ENCODE measurements at regions not wholly inside any gene's neighbourhood (a gene's known extent, or its start where the extent isn't known, plus 50 kb on each side); places are given as distances from the start of the nearest gene placed in this dataset.

DNA sequence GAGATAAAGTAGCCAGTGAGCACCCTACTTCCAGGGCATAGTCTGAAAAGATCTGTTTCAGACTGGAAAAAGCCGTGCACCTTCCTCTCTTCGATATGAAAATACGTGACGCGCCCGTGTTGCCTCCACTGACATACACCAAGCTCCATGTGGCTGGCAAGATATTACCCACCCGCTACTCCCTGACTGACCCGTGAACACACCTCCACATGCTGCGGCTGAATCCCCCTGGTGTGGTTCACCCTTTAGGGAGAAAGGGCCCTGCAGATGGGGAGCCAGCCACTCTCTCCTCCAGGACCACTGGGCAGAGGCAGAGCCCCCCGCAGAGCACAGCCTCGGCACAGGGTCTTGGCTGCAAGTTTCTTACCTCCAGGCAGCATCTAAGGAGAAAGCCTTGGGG, 245.0 kb downstream of the BRD1 start:
- DNase-seq: no peak

DNA sequence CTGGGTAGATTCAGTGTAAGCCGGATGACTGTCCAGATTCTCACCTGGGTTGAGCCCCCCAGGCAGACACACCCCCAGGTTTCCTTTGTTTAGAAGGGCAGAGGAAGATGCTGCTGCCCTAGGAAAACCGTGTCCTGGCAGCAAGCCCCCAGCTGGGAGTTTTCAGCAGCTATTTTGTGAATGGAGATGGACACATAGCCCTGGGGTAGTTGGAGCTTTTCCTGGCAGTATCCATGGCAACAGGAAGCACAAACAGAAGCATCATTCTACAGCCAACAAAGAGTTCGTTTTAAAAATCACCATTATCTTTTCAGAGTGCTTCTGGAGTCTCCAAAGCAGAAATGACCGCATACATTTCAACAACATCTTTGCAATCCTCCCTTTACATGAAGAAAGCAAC, 245.5 kb downstream of the BRD1 start:
- no peak for DNase-seq

- DNase-seq: no peak
Measured at GRCh38 chr22:49580024-49580423, 247.6 kb downstream of the BRD1 start.

DNA sequence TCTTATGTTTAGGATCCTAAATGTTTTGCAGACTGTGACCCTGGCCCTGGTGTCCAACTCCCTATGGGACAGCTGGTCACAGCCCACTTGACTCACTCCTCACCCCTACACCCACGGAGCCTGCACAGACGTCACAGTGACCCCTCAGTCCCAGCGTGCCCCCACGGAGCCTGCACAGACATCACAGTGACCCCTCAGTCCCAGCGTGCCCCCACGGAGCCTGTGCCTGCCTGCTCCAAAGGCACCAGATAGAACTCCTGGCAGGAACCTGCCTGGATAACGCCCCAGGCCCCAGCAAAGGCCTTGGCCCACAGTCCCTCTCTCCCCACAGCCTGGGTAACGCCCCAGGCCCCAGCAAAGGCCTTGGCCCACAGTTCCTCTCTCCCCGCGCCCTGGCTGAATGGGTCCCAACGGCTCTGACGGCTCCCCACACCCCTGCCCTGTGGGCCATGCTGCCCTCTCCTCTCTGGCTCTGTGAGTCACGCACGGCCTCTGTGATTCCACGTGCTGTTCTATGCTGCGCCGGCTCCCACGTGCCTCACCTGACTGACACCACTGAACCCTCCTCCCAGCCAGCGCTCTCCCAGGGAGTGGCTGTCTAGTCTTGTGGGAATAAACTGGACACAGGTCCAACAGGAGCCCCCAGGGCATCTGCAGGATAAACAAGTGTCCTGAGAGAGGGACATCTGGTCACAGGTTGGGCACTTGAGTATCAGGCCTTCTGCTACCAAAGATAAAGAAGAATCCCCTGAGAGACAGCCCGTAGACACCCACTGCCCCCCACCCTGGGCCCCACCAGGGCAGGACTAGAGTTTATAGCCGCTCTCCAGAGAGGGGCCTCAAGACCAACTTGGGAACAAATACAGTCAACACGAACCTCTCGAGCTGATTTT, 250.3 kb downstream of the BRD1 start:
- no peak for DNase-seq

- no peak for DNase-seq
Measured at GRCh38 chr22:49576241-49577141, 251.2 kb downstream of the BRD1 start.

GRCh38 chr22:49575703-49576081, 252.0 kb downstream of the BRD1 start:
- DNase-seq: no peak

DNA sequence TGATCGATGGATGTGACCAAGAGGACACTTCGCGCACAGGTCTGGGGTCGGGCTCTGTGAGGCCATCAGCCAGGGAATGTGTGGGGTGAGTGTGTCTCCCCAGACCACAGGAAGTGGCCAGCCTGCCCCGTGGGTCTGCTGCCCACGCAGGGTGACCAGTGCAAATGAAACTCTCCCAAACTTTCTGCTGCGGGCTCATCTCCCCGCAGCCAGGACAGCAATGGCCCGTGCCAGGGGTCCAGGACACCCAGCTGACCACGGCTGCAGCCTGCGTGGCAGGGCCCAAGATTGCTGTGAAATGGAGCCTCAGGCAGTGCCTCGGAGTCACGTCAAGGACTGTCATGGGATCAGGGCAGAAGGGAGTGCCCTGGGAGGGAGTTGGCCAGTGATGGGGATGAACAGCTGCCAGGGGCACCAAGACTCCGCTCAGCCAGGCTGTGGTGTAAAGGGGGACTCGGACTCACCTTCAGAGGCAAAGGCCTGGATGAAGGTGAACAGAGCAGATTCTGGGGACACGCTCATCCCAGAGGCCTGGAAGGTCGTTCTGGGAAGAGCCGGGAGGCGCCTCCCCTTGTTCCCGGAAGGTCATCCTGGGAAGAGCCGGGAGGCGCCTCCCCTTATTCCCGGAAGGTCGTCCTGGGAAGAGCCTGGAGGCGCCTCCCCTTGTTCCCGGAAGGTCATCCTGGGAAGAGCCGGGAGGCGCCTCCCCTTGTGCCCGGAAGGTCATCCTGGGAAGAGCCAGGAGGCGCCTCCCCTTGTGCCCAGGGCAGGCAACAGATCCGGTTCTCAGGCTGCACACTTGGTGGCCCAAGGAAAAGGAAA, 252.6 kb downstream of the BRD1 start:
- no peak for DNase-seq

GRCh38 chr22:49574205-49574880, 253.3 kb downstream of the BRD1 start:
- DNase-seq: no peak

DNA sequence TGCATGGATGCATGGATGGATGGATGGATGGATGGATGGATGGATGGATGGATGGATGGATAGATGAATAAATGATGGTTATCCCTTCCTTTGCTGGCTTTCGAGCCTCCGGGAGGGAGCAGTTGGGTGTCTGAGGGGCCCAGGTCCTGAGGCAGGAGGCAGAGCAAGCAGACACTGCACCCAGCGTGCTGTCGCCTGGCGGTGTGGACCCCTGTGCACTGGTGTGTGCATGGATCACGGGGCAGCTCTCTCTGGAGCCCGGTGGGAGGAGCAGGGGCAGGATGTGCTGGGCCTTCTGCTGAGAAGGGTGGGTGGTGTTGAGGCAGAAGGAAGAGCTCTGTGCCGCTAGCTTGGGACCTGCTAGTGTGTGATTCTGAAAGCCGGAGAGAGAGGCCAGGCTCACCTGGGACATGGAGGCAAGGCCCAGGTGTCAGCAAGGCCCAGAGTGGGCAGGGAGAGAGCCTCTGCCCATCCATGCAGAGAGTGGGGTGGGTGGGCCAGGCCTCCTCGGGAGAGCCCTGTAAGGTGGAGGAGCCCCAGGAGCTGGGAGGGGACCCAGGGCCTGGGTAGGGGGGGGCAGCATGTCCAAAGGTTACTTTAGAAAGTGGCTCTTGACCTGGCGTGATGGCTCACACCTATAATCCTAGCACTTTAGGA, 254.4 kb downstream of the BRD1 start:
- no peak for DNase-seq

DNA sequence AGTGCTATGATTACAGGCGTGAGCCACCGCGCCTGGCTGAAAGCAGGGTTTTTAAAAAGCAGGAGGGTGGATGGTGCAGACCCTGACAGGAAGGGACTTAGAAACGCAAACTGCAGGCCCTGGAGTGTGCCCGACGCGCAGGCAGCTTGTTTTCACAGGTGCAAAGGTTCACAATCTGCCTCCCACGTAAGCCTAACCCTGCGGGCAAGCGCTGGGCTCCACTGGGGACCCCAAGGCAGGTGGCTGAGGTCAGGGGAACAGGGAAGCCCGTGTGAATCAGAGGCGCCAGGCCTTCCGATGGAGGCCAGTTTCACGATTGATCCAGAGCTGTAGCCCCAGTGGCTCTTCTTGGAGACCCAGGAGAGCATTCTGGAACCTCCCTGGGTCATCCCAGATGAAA, 256.3 kb downstream of the BRD1 start:
- DNase-seq: no peak

DNA sequence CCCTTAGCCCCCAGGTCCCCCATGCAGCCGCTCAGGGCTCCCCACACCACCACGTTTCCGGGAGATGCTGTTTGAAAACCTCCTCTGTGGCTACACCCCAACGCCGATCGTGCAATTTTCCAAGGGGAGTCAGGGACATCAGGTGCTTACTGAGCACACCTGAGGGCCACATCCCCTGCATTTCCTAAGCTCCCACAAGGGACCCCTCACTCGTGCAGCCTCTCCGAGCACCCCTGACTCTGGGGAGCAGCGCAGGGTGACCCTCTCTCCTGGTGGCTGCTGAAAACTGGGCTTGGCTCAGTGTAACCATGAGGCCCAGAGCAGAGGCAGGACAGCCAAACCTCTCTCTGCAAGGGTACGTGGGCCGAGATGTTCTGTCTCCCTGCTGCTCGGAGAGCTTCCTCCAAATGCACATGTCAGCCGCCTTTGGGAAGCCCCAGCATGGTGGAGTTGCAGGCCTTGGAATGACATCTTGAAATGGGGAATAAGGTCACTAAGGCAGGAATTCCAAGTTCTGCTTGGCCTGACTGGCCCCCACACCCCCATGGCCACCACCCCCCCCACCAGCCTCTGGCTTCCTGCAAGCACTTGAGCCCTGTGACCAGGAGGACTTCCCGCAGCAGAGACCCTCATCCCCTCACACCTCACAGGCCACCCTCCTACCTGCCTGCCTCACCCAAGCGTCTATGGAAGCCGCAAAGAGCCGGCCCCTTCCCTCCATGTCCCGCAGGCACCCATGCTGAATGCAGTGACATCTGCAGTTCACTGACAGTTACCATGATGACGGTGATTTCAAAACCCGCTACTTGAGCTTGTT, 257.4 kb downstream of the BRD1 start:
- DNase-seq: no peak

DNA sequence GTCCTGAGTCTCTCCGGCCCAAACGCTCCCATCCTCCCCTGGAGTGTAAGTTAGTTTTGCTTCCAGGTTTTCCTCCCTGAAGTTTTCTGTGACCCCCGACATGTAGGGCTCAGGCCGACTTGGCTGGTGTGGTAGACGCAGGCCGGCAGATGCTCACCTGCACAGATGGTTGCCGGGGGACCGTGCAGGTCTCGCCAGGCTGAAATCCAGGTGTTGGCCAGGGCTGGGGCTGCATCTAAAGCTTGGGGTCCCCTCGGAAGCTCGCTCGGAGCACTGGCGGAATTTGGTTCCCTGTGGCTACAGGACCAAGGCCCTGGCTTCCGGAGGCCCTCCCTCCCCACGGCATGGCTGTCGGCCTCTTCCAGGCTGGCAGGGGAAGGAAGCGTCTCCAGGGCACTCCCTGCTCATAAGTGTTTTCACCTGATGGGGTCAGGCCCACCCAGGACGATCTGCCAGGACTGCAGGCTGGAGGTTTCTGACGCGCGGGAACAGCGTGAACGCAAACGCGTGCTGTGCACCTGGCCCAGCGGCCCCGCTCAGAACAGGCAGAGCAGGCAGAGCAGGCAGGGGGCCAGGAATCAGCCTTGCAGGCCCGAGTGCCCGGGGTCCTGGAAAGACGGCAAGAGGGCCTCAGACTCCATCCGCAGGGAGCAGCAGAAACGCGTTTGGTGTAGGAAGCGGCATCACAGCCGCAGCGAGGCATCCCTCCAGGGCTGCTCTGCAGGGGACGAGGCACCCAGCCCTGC, 258.2 kb downstream of the BRD1 start:
- DNase-seq: no peak

DNA sequence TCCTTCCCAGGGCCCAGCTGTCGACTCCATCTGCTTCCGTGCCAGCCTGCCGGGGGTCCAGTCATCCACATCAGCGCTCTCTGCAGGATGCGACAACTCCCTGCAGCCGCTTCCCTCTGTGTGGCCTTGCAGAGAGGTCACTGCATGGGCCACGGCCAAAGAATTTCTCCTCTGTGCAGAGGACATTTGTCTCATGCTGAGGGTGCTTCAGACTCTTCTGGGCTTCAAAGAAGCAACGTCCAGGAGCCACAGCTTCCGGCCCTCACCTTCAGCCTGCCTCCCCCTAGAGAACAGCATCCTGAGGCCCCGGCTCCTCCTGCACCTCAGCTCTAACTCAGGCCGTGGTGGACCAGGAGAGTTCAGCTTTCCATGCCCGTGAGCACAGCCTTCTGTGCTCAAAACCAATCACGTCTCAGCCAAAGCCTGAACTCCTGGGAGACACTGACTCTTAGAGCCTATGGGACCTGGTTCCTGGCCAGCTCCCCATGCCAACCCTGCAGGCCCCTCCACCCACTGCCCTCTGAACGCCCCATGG, 258.9 kb downstream of the BRD1 start:
- no peak for DNase-seq

DNA sequence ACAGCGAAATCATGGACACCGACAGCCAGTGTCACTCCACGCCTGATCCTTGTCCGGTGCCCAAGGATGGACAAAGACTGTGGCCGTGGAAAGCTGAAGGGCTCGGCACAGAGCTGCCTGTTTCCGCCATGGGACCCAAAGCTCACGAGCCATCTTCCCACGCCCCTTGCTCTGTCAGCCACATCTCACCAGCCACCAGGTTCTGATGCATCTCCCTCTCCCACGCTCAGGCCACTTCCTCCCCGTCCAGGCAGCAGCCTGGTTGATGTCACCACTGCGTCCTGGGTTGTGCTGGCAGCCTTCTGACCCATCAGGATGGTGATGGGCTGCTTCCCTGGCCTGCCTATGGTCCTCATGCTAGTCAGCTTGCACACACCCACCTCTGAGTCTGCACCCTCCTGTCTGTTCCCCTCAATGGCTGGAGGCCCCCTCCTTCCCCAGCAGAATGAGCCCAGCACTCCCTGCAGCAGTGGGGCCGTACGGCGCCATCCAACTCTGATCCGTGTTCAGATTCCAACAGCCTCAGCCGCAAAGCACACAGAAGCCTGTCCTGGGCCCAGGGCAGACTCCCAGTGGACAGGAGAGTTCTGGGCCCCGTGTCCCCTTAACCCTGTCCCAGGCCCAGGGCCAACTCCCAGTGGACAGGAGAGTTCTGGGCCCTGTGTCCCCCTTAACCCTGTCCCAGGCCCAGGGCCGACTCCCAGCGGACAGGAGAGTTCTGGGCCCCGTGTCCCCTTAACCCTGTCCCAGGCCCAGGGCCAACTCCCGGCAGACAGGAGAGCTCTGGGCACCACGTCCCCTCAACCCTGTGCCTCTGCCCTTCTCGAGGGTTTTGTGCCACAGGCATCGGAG, 259.5 kb downstream of the BRD1 start:
- no peak for DNase-seq

DNA sequence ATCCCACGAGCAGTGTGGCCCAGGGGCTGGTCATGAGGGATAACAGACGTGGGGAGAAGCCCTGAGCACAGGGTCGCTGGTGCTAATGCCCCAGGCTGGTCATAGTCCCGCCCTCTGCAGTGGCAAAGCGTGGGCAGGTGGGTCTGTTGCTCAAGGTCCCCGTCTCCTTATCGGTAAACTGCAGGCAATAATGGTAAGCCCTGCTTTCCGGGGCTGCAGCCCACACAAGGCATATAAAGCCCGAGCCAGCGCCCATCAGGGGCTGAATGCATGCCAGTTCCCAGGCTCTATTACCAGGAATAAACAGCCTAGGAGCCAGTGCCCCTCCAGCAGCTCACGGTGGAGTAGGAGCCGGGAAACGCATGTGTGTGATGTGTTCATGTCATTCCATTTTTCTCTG, 261.0 kb downstream of the BRD1 start:
- no peak for DNase-seq

DNA sequence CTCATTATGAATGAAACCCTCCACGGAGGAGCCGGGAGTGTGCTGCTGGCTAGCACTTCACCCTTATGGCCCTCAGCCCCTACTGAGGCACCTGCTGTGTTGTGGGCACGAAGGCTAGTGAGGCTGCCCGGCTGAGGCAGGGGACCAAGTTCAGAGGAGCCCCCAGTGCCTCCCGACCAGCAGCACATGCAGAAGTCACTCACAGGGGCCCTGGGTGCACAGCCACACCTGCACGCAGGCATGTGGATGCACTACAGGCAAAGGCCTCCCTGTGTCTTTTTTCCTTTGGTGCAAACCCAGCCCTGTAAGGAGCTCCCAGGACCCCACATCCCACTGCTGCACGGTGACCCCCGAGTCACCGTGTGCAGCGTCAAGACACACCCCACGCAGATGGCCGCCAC, 261.5 kb downstream of the BRD1 start:
- no peak for DNase-seq

GRCh38 chr22:49565516-49565855, 262.2 kb downstream of the BRD1 start:
- DNase-seq: no peak

- no peak for DNase-seq
Measured at GRCh38 chr22:49564666-49565515, 262.8 kb downstream of the BRD1 start.
